ENCODE measurements at regions not wholly inside any gene's neighbourhood (a gene's known extent, or its start where the extent isn't known, plus 50 kb on each side); places are given as distances from the start of the nearest gene placed in this dataset.

DNA sequence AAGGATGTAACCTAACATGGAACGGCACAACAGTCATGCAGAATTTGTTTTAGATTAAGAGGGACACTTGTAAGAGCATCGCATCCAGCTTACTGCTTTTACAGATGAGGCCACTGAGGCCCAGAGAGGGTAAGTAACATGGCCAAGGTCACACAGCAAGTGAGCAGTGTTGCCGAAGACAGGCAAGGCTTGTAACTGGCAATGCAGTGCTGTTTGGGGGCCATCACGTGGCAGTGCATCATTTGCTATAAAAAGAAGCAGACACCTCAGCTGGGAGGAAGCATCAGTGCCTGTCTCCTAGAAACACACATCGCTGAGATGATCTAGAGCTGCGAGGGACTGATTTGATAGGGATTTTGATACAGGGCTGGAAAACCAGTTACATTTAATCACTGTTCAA, 108.2 kb upstream of the PROK2 start:
- Histone ChIP-seq H3K27me3 (ENCODE audit: insufficient read depth, low read depth) (no peaks in the 10 kb centered on the region), H4K20me1 (ENCODE audit: insufficient read depth) (no peaks in the 10 kb centered on the region), H3K9ac (no peak overlapping the region), H2AFZ (ENCODE audit: low read depth) (no peak overlapping the region), H3K79me2 (ENCODE audit: insufficient read depth, low read depth) (no peaks in the 10 kb centered on the region), H3K4me3 (IDR thresholded peaks at IDR 0.05; ENCODE audit: insufficient read depth, low read depth, low read length) (no peak overlapping the region), H3K4me1 (ENCODE audit: low read depth, poor library complexity, severe bottlenecking) (no peaks in the 10 kb centered on the region), H3K36me3 (ENCODE audit: insufficient read depth) (no peaks in the 10 kb centered on the region), H3K4me2 (no peak overlapping the region), H3K27ac (no peak overlapping the region)
- TF ChIP-seq CTCF (conservative IDR thresholded peaks at IDR 0.05; ENCODE audit: low read depth, low read length): no peak

- Histone ChIP-seq H3K9ac (no peak overlapping the region), H3K4me3 (IDR thresholded peaks at IDR 0.05; ENCODE audit: insufficient read depth, low read depth, low read length) (no peak overlapping the region), H4K20me1 (ENCODE audit: insufficient read depth) (no peaks in the 10 kb centered on the region), H3K27ac (no peak overlapping the region), H3K36me3 (ENCODE audit: insufficient read depth) (no peaks in the 10 kb centered on the region), H2AFZ (ENCODE audit: low read depth) (no peak overlapping the region), H3K79me2 (ENCODE audit: insufficient read depth, low read depth) (no peaks in the 10 kb centered on the region), H3K27me3 (ENCODE audit: insufficient read depth, low read depth) (no peaks in the 10 kb centered on the region), H3K4me1 (ENCODE audit: low read depth, poor library complexity, severe bottlenecking) (no peaks in the 10 kb centered on the region), H3K4me2 (no peak overlapping the region)
- no peak for TF ChIP-seq CTCF (conservative IDR thresholded peaks at IDR 0.05; ENCODE audit: low read depth, low read length)
These were observed 106.5 kb upstream of the PROK2 start for GRCh38 chr3:71891483-71891882.

DNA sequence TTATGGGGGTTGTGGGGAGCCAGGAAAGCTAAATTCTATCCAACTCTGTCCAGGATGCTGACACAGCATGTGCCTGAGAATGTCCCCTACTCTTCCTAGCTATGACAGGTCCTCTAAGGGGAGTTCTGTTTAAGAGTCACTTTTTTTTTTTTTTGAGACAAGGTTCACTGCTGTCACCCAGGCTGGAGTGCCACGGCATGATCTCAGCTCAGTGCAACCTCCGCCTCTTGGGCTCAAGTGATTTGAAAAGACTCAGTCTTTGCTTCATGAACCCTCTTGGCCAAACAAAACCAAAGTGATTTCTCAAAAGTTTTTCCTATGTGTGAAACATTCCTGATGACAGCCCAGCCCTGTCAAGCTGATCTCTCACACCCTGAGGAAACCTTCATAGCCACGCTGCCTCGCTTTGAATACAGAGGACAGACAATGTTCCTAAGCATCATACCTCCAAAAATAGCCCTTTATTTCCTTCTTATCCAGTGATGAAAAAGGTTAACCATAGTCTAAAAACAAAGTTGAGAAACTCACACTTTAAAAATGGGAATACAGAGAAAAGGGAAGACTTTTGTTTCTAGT, 105.5 kb upstream of the PROK2 start:
- H2AFZ ChIP-seq (ENCODE audit: low read depth): no peak overlapping the region
- H3K4me1 ChIP-seq (ENCODE audit: low read depth, poor library complexity, severe bottlenecking): no peaks in the 10 kb centered on the region
- no peak overlapping the region for H3K4me2 ChIP-seq
- no peak overlapping the region for H3K4me3 ChIP-seq (IDR thresholded peaks at IDR 0.05; ENCODE audit: insufficient read depth, low read depth, low read length)
- no peak for TF ChIP-seq CTCF (conservative IDR thresholded peaks at IDR 0.05; ENCODE audit: low read depth, low read length)
- no peaks in the 10 kb centered on the region for H4K20me1 ChIP-seq (ENCODE audit: insufficient read depth)
- no peak overlapping the region for H3K27ac ChIP-seq
- no peaks in the 10 kb centered on the region for H3K79me2 ChIP-seq (ENCODE audit: insufficient read depth, low read depth)
- no peaks in the 10 kb centered on the region for H3K27me3 ChIP-seq (ENCODE audit: insufficient read depth, low read depth)
- no peak overlapping the region for H3K9ac ChIP-seq
- H3K36me3 ChIP-seq (ENCODE audit: insufficient read depth): no peaks in the 10 kb centered on the region

DNA sequence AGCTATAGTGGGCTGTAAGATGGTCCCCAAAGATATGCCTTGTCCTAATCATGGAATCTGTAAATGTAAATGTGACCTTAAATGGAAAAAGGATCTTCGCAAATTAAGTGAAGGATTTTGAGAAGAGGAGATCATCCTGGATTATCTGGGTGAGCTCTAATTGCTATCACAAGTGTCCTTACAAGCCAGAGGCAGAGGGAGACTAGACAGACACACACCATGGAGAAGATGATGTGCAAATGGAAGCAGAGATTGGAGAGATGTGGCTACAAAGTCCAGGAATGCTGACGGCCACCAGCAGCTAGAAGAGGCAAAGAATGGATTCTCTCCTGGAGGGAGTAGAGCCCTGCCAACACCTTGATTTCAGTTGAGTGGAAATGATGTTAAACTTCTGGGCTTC, 102.3 kb upstream of the PROK2 start:
- TF ChIP-seq CTCF (conservative IDR thresholded peaks at IDR 0.05; ENCODE audit: low read depth, low read length): no peak
- H3K9ac ChIP-seq: no peak overlapping the region
- no peak overlapping the region for H3K27ac ChIP-seq
- no peak overlapping the region for H3K4me2 ChIP-seq
- H2AFZ ChIP-seq (ENCODE audit: low read depth): no peak overlapping the region
- no peaks in the 10 kb centered on the region for H3K36me3 ChIP-seq (ENCODE audit: insufficient read depth)
- no peak overlapping the region for H3K4me3 ChIP-seq (IDR thresholded peaks at IDR 0.05; ENCODE audit: insufficient read depth, low read depth, low read length)
- H3K4me1 ChIP-seq (ENCODE audit: low read depth, poor library complexity, severe bottlenecking): no peaks in the 10 kb centered on the region
- H3K79me2 ChIP-seq (ENCODE audit: insufficient read depth, low read depth): no peaks in the 10 kb centered on the region
- no peaks in the 10 kb centered on the region for H3K27me3 ChIP-seq (ENCODE audit: insufficient read depth, low read depth)
- no peaks in the 10 kb centered on the region for H4K20me1 ChIP-seq (ENCODE audit: insufficient read depth)
